ES-I3 (cell line): ENCODE measurements at regions not wholly inside any gene's neighbourhood (a gene's known extent, or its start where the extent isn't known, plus 50 kb on each side); places are given as distances from the start of the nearest gene placed in this dataset.

Experiments
- H3K36me3 ChIP-seq: 2 replicates; pipeline ENCODE4 v1.6.1; 2013; ENCODE audit warnings: mild to moderate bottlenecking, low read length, control low read depth, moderate library complexity; ENCODE audit not compliant: insufficient read depth
- H3K4me1 ChIP-seq: 2 replicates; pipeline ENCODE4 v1.6.1; 2013; ENCODE audit warnings: mild to moderate bottlenecking, control low read depth, low read length; ENCODE audit not compliant: insufficient read depth
- H3K9ac ChIP-seq: 2 replicates; pipeline ENCODE4 v1.6.1; 2013; ENCODE audit warnings: low read depth, mild to moderate bottlenecking, low read length, moderate library complexity
- H3K9me3 ChIP-seq: 2 replicates; pipeline ENCODE4 v1.6.1; 2013; ENCODE audit warnings: mild to moderate bottlenecking, low read length, moderate library complexity; ENCODE audit not compliant: control insufficient read depth, insufficient read depth

- H3K9ac ChIP-seq = no peak overlapping the region
- H3K36me3 ChIP-seq = no peaks in the 10 kb centered on the region
- no peaks in the 10 kb centered on the region for H3K9me3 ChIP-seq
- no peaks in the 10 kb centered on the region for H3K4me1 ChIP-seq
These were observed 141.0 kb downstream of the RASSF9 start for GRCh38 chr12:85695097-85695715.

- Histone ChIP-seq H3K4me1 (no peaks in the 10 kb centered on the region), H3K36me3 (no peaks in the 10 kb centered on the region), H3K9me3 (no peaks in the 10 kb centered on the region), H3K9ac (no peak overlapping the region)
These were observed 139.2 kb downstream of the RASSF9 start for GRCh38 chr12:85697003-85697402.

- H3K9ac ChIP-seq = no peak overlapping the region
These were observed 137.3 kb downstream of the RASSF9 start for GRCh38 chr12:85698937-85699336.

GRCh38 chr12:85708775-85709174 is 127.4 kb downstream of the RASSF9 start:
- Histone ChIP-seq H3K9me3 (no peaks in the 10 kb centered on the region), H3K4me1 (no peaks in the 10 kb centered on the region), H3K9ac (no peak overlapping the region), H3K36me3 (no peaks in the 10 kb centered on the region)

More at GRCh38 chr12:85698937-85699336, 137.3 kb downstream of the RASSF9 start:
- H3K9me3 ChIP-seq = no peaks in the 10 kb centered on the region
- H3K4me1 ChIP-seq = no peaks in the 10 kb centered on the region
- H3K36me3 ChIP-seq = no peaks in the 10 kb centered on the region

GRCh38 chr12:85711735-85712390 is 124.3 kb downstream of the RASSF9 start:
- Histone ChIP-seq H3K9ac (no peak overlapping the region), H3K9me3 (no peaks in the 10 kb centered on the region), H3K36me3 (no peaks in the 10 kb centered on the region), H3K4me1 (no peaks in the 10 kb centered on the region)

GRCh38 chr12:85713373-85713772 is 122.8 kb downstream of the RASSF9 start:
- Histone ChIP-seq H3K36me3 (no peaks in the 10 kb centered on the region), H3K9me3 (no peaks in the 10 kb centered on the region), H3K4me1 (no peaks in the 10 kb centered on the region), H3K9ac (no peak overlapping the region)

GRCh38 chr12:85714425-85714824 is 121.8 kb downstream of the RASSF9 start:
- H3K9ac ChIP-seq = no peak overlapping the region
- no peaks in the 10 kb centered on the region for H3K9me3 ChIP-seq
- no peaks in the 10 kb centered on the region for H3K36me3 ChIP-seq
- no peaks in the 10 kb centered on the region for H3K4me1 ChIP-seq

GRCh38 chr12:85720308-85721033 is 115.7 kb downstream of the RASSF9 start:
- Histone ChIP-seq H3K9ac (no peak overlapping the region), H3K9me3 (no peaks in the 10 kb centered on the region), H3K4me1 (no peaks in the 10 kb centered on the region), H3K36me3 (no peaks in the 10 kb centered on the region)

- no peaks in the 10 kb centered on the region for H3K36me3 ChIP-seq
These were observed 110.2 kb downstream of the RASSF9 start for GRCh38 chr12:85725991-85726390.

GRCh38 chr12:85733221-85733840 is 102.9 kb downstream of the RASSF9 start:
- no peaks in the 10 kb centered on the region for H3K4me1 ChIP-seq
- no peaks in the 10 kb centered on the region for H3K9me3 ChIP-seq
- H3K9ac ChIP-seq = no peak overlapping the region
- no peaks in the 10 kb centered on the region for H3K36me3 ChIP-seq

More at GRCh38 chr12:85725991-85726390, 110.2 kb downstream of the RASSF9 start:
- Histone ChIP-seq H3K9ac (no peak overlapping the region), H3K4me1 (no peaks in the 10 kb centered on the region), H3K9me3 (no peaks in the 10 kb centered on the region)

- Histone ChIP-seq H3K9ac (no peak overlapping the region), H3K4me1 (no peaks in the 10 kb centered on the region), H3K36me3 (no peaks in the 10 kb centered on the region), H3K9me3 (no peaks in the 10 kb centered on the region)
These were observed 102.2 kb downstream of the RASSF9 start for GRCh38 chr12:85733984-85734383.

- Histone ChIP-seq H3K36me3 (no peaks in the 10 kb centered on the region), H3K9me3 (no peaks in the 10 kb centered on the region), H3K9ac (no peak overlapping the region), H3K4me1 (no peaks in the 10 kb centered on the region)
These were observed 96.0 kb downstream of the RASSF9 start for GRCh38 chr12:85740186-85740585.

- H3K36me3 ChIP-seq = no peaks in the 10 kb centered on the region
- no peaks in the 10 kb centered on the region for H3K9me3 ChIP-seq
- no peaks in the 10 kb centered on the region for H3K4me1 ChIP-seq
- no peak overlapping the region for H3K9ac ChIP-seq
These were observed 95.2 kb downstream of the RASSF9 start for GRCh38 chr12:85741046-85741445.

- Histone ChIP-seq H3K36me3 (no peaks in the 10 kb centered on the region), H3K9ac (no peak overlapping the region), H3K9me3 (no peaks in the 10 kb centered on the region), H3K4me1 (no peaks in the 10 kb centered on the region)
These were observed 88.2 kb downstream of the RASSF9 start for GRCh38 chr12:85747941-85748495.
